Neural crest cell (in vitro differentiated cells): ENCODE measurements at regions not wholly inside any gene's neighbourhood (a gene's known extent, or its start where the extent isn't known, plus 50 kb on each side); places are given as distances from the start of the nearest gene placed in this dataset.

Experiments
- DNase-seq: peaks from one replicate; pipeline ENCODE4 v3.0.0; 2021; ENCODE audit warnings: low read depth, mixed read lengths, low spot score
- H3K27ac Mint-ChIP-seq: one replicate; pipeline ENCODE4 v1.8.0; 2021; ENCODE audit warnings: mild to moderate bottlenecking, mixed read lengths; ENCODE audit not compliant: unreplicated experiment
- H3K27me3 Mint-ChIP-seq: 2 replicates; pipeline ENCODE4 v1.8.0; 2021; ENCODE audit warnings: low read depth, mild to moderate bottlenecking, mixed read lengths
- H3K36me3 Mint-ChIP-seq: 2 replicates; pipeline ENCODE4 v1.8.0; 2021; ENCODE audit warnings: low read depth, mild to moderate bottlenecking, mixed read lengths
- H3K4me1 Mint-ChIP-seq: 2 replicates; pipeline ENCODE4 v1.8.0; 2021; ENCODE audit warnings: mixed read lengths
- H3K4me3 Mint-ChIP-seq: one replicate; pipeline ENCODE4 v1.8.0; 2021; ENCODE audit warnings: mild to moderate bottlenecking, mixed read lengths
- H3K9me3 Mint-ChIP-seq: 2 replicates; pipeline ENCODE4 v1.8.0; 2021; ENCODE audit warnings: mixed read lengths
- CTCF ChIP-seq: fragments of 200-600 bp; sonication (generic); conservative IDR thresholded peaks from 2 replicates; pipeline ENCODE4 v1.5.0; 2021; ENCODE audit warnings: antibody characterized with exemption, mild to moderate bottlenecking

- peaks cover 2% of the 10 kb centered on the region for H3K36me3 Mint-ChIP-seq
- TF ChIP-seq CTCF, result no peak
- H3K27me3 Mint-ChIP-seq, result no peaks in the 10 kb centered on the region
- H3K4me1 Mint-ChIP-seq, result peaks cover 35% of the 10 kb centered on the region
- no peak for DNase-seq
- peaks cover 5% of the 10 kb centered on the region for H3K9me3 Mint-ChIP-seq
- H3K27ac Mint-ChIP-seq, result no peak overlapping the region
- H3K4me3 Mint-ChIP-seq, result no peak overlapping the region
Observed at GRCh38 chr6:90463359-90463758, 123.5 kb downstream of the MAP3K7 start.

DNA sequence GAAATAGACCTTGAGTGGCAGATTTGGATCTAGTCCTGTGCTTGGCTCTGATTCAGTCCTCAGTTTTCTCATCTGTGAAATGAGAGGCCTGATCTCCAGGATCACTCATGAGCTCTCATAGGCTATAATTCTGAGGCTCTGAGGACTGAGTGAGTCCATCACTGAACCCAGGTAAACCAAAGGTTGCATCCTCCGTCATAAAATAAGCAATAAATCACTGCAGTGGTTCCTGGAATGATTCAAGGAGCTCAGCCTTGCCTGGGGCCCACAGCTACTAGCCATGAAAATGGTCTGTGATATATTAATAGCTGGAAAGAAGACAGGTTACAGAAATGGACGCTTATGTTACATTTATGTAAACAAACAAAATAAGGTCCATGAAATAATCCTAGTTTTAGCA is 124.8 kb downstream of the MAP3K7 start:
- H3K27ac Mint-ChIP-seq, result no peak overlapping the region
- no peak for DNase-seq
- no peak overlapping the region for H3K4me3 Mint-ChIP-seq
- peaks cover 33% of the 10 kb centered on the region for H3K4me1 Mint-ChIP-seq
- peaks cover 2% of the 10 kb centered on the region for H3K36me3 Mint-ChIP-seq
- H3K27me3 Mint-ChIP-seq, result no peaks in the 10 kb centered on the region
- peaks cover 5% of the 10 kb centered on the region for H3K9me3 Mint-ChIP-seq
- no peak for TF ChIP-seq CTCF

GRCh38 chr6:90461383-90461782 is 125.5 kb downstream of the MAP3K7 start:
- TF ChIP-seq CTCF, result no peak
- DNase-seq, result no peak
- H3K4me3 Mint-ChIP-seq, result no peak overlapping the region
- H3K9me3 Mint-ChIP-seq, result peaks cover 5% of the 10 kb centered on the region
- H3K27ac Mint-ChIP-seq, result no peak overlapping the region
- no peaks in the 10 kb centered on the region for H3K27me3 Mint-ChIP-seq
- peaks cover 2% of the 10 kb centered on the region for H3K36me3 Mint-ChIP-seq
- peaks cover 26% of the 10 kb centered on the region for H3K4me1 Mint-ChIP-seq

- H3K4me1 Mint-ChIP-seq, result peaks cover 14% of the 10 kb centered on the region
Observed at GRCh38 chr6:90460051-90460450, 126.8 kb downstream of the MAP3K7 start.

DNA sequence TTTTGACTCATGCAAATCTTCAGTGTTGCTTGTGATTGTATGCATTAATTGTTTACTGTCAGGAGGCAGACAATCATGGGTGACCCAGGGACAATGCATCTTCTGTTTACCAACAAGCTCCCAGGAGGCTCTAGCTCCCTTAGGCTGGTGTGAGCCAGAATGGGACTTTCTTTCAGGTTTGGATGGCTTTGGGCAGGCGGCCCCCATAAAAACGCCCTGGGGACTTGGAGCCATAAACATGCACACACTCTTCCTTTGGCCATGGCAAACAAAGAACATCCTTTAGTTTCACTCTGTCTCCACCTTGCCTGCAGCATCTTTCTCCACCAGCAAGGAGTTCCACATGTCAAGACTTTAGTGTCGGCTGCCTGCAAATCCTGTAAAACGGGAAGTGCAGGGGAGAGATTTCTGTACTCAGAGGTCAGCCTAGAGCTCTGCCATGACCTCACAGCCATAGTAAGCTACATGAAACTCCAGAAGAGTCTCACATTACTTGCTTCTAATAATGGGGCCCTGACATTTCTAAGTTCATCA is 127.6 kb downstream of the MAP3K7 start:
- no peak for TF ChIP-seq CTCF
- no peak overlapping the region for H3K4me3 Mint-ChIP-seq
- H3K36me3 Mint-ChIP-seq, result peaks cover 2% of the 10 kb centered on the region
- peaks cover 14% of the 10 kb centered on the region for H3K4me1 Mint-ChIP-seq
- peaks cover 5% of the 10 kb centered on the region for H3K9me3 Mint-ChIP-seq
- no peak for DNase-seq
- H3K27ac Mint-ChIP-seq, result no peak overlapping the region
- H3K27me3 Mint-ChIP-seq, result no peaks in the 10 kb centered on the region

More at GRCh38 chr6:90460051-90460450, 126.8 kb downstream of the MAP3K7 start:
- peaks cover 2% of the 10 kb centered on the region for H3K36me3 Mint-ChIP-seq
- no peak for DNase-seq
- H3K27me3 Mint-ChIP-seq, result no peaks in the 10 kb centered on the region
- H3K27ac Mint-ChIP-seq, result no peak overlapping the region
- H3K9me3 Mint-ChIP-seq, result peaks cover 5% of the 10 kb centered on the region
- no peak overlapping the region for H3K4me3 Mint-ChIP-seq
- no peak for TF ChIP-seq CTCF
